B cell (primary cell): ENCODE measurements at regions not wholly inside any gene's neighbourhood (a gene's known extent, or its start where the extent isn't known, plus 50 kb on each side); places are given as distances from the start of the nearest gene placed in this dataset.

Source experiments
- ATAC-seq: fragments of 200-7000 bp; cut with Tn5 transposase; one replicate; pipeline ENCODE4 v1.10.0; 2021; ENCODE audit warnings: low read depth, mild to moderate bottlenecking, moderate number of reproducible peaks, moderate library complexity
- CTCF ChIA-PET: fragments of 350-600 bp; sonication (Branson Sonifier 250); formaldehyde crosslinking; loops from one replicate; lab custom pipeline; 2021; ENCODE audit warnings: antibody characterized with exemption, inconsistent platforms; lab: Charles Lee
- POLR2A ChIA-PET: fragments of 350-600 bp; sonication (Branson Sonifier 250); formaldehyde crosslinking; loops from one replicate; lab custom pipeline; 2021; ENCODE audit warnings: antibody characterized with exemption; lab: Charles Lee
- DNase-seq: peaks from one replicate; pipeline ENCODE4 v3.0.0; 2013
- H2AFZ ChIP-seq: 2 replicates; pipeline ENCODE4 v1.6.1; 2012; ENCODE audit warnings: mild to moderate bottlenecking, low read depth, low read length; ENCODE audit not compliant: insufficient read depth, poor library complexity, severe bottlenecking
- H3K27ac ChIP-seq, 2 donors: 1 replicate in 1 of 2; 2 replicates in 1 of 2; pipeline ENCODE4 v1.5.1; 2012 to 2013; ENCODE audit warnings: low read length in 2 of 2, mild to moderate bottlenecking in 2 of 2, moderate library complexity in 1 of 2
- H3K27me3 ChIP-seq, 4 experiments: fragments of 200-600 bp in 1 of 4; sonication (generic) in 1 of 4; replicated peaks in 1 of 4; 1 replicate in 2 of 4; 2 replicates in 2 of 4; pipeline versions ENCODE4 v1.6.1 to v1.7.0; 2013 to 2016; ENCODE audit warnings: low read length in 3 of 4, mild to moderate bottlenecking in 2 of 4, mixed read lengths in 1 of 4, moderate library complexity in 1 of 4; ENCODE audit not compliant: insufficient read depth in 4 of 4, control insufficient read depth in 3 of 4; ENCODE audit errors: control extremely low read depth in 1 of 4
- H3K36me3 ChIP-seq, 2 experiments: replicated peaks in 1 of 2; 1 replicate in 1 of 2; 2 replicates in 1 of 2; pipeline versions ENCODE4 v1.6.1 to v1.7.1; 2013; ENCODE audit warnings: low read length in 1 of 2; ENCODE audit not compliant: insufficient read depth in 2 of 2, control insufficient read depth in 1 of 2; ENCODE audit errors: control extremely low read depth in 1 of 2, extremely low read depth in 1 of 2
- H3K4me1 ChIP-seq, 2 donors: fragments of 200-600 bp in 1 of 2; sonication (generic) in 1 of 2; 1 replicate in 1 of 2; 2 replicates in 1 of 2; pipeline versions ENCODE4 v1.5.1 to v1.6.1; 2013 to 2017; ENCODE audit warnings: low read length in 2 of 2; ENCODE audit not compliant: control insufficient read depth in 2 of 2, insufficient read depth in 2 of 2
- H3K4me2 ChIP-seq: replicated peaks from 2 replicates; pipeline ENCODE3; 2012; ENCODE audit warnings: mild to moderate bottlenecking, low read depth, low read length; ENCODE audit not compliant: poor library complexity, severe bottlenecking
- H3K4me3 ChIP-seq, 5 experiments: fragments of 200-600 bp in 1 of 5; sonication (generic) in 1 of 5; 1 replicate in 3 of 5; 2 replicates in 2 of 5; pipeline versions ENCODE4 v1.5.1 to v1.7.0; 2011 to 2016; ENCODE audit warnings: low read length in 4 of 5, mild to moderate bottlenecking in 4 of 5, low read depth in 2 of 5, control low read depth in 1 of 5, moderate library complexity in 1 of 5; ENCODE audit not compliant: insufficient read depth in 1 of 5; ENCODE audit errors: control extremely low read depth in 1 of 5, extremely low read depth in 1 of 5
- H3K79me2 ChIP-seq: fragments of 200-600 bp; sonication (generic); one replicate; pipeline ENCODE4 v1.6.0; 2016; ENCODE audit warnings: low read length; ENCODE audit not compliant: control insufficient read depth, insufficient read depth
- H3K9ac ChIP-seq: fragments of 200-600 bp; sonication (generic); 2 replicates; pipeline ENCODE4 v1.6.1; 2017; ENCODE audit warnings: mild to moderate bottlenecking, low read length, moderate library complexity
- H3K9me3 ChIP-seq, 3 donors: one replicate each; pipeline versions ENCODE4 v1.6.1 to v1.7.1; 2013; ENCODE audit warnings: low read length in 2 of 3; ENCODE audit not compliant: control insufficient read depth in 2 of 3, insufficient read depth in 1 of 3; ENCODE audit errors: control extremely low read depth in 1 of 3
- H4K20me1 ChIP-seq: 2 replicates; pipeline ENCODE4 v1.6.0; 2012; ENCODE audit warnings: mild to moderate bottlenecking, low read length; ENCODE audit not compliant: insufficient read depth, control insufficient read depth, poor library complexity, severe bottlenecking
- H3K27ac Mint-ChIP-seq: one replicate; pipeline ENCODE4 v1.8.0; 2021; ENCODE audit warnings: mixed read lengths
- H3K27me3 Mint-ChIP-seq: one replicate; pipeline ENCODE4 v1.8.0; 2021; ENCODE audit warnings: mixed read lengths
- H3K4me1 Mint-ChIP-seq: one replicate; pipeline ENCODE4 v1.8.0; 2021; ENCODE audit warnings: mixed read lengths
- H3K4me3 Mint-ChIP-seq: one replicate; pipeline ENCODE4 v1.8.0; 2021; ENCODE audit warnings: mixed read lengths
- H3K9me3 Mint-ChIP-seq: one replicate; pipeline ENCODE4 v1.8.0; 2022; ENCODE audit warnings: mixed read lengths; ENCODE audit not compliant: insufficient read depth
- EZH2 ChIP-seq: IDR thresholded peaks from 2 replicates; pipeline ENCODE4 v1.6.1; 2012; ENCODE audit warnings: borderline replicate concordance, low read depth, mild to moderate bottlenecking, moderate library complexity, low read length; ENCODE audit not compliant: insufficient read depth, poor library complexity, severe bottlenecking
- WGBS: methylation state at CpG from one replicate; pipeline ENCODE4 v1.1.5; 2013; ENCODE audit warnings: missing lambda C conversion rate; ENCODE audit not compliant: insufficient coverage; 5-methylcytosine and 5-hydroxymethylcytosine counted together
- intact Hi-C: fragments of 100-400 bp; cut with micrococcal nuclease; formaldehyde crosslinking; loops from one replicate; pipeline ENCODE4 v1.10.0; 2022
- TF ChIP-seq, protein P1 (sequence below): fragments of 200-600 bp; IDR thresholded peaks from one replicate; pipeline ENCODE4 v1.8.0; 2022; ENCODE audit warnings: antibody characterized with exemption, mild to moderate bottlenecking

DNA sequence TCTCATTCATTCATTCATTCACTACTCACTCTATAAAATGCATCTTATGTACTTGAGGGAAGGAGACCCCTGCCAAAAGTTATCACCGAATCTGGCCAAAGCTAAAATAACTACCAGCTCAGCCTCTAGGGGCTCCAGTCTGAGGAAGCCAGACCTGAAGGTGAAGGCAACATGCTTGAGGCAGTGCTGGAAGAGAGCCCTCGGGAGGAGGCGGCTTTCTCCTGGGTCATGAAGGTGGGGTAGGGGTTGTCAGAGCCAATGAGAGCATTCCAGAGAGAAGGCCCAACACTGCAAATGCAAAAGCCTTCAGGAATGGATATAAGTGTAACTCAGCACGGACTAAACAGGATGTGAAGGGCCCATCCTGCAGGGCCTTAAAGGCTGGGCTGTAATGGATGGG lies 62.4 kb downstream of the GSC start:
- H3K4me1 Mint-ChIP-seq = no peaks in the 10 kb centered on the region

DNA sequence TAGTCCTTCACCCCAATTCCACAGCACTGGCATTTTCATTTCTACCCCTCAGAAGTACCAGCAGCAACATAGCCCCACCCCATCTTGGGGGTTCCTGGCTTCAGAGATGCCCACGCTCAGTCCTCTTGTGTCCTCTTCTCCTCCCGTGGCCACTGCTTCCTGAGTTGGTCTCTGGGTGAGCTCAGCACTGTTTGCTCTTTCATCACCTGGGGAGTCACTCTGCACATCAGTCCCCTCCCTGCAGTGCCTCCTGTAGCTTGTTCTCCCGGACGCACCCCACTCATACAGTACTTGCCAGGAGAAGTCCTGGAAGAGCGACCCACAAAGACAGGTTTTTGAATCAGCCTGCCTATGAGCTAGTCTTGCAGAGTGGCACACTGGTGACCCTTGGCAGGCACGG lies 63.8 kb downstream of the GSC start:
- TF ChIP-seq EZH2 = no peak
- TF ChIP-seq, protein P1, sequence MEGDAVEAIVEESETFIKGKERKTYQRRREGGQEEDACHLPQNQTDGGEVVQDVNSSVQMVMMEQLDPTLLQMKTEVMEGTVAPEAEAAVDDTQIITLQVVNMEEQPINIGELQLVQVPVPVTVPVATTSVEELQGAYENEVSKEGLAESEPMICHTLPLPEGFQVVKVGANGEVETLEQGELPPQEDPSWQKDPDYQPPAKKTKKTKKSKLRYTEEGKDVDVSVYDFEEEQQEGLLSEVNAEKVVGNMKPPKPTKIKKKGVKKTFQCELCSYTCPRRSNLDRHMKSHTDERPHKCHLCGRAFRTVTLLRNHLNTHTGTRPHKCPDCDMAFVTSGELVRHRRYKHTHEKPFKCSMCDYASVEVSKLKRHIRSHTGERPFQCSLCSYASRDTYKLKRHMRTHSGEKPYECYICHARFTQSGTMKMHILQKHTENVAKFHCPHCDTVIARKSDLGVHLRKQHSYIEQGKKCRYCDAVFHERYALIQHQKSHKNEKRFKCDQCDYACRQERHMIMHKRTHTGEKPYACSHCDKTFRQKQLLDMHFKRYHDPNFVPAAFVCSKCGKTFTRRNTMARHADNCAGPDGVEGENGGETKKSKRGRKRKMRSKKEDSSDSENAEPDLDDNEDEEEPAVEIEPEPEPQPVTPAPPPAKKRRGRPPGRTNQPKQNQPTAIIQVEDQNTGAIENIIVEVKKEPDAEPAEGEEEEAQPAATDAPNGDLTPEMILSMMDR = no peak
- Mint-ChIP-seq H3K27ac (no peak overlapping the region), H3K4me1 (no peaks in the 10 kb centered on the region), H3K9me3 (no peaks in the 10 kb centered on the region), H3K27me3 (peaks cover 19% of the 10 kb centered on the region), H3K4me3 (no peak overlapping the region)
- Histone ChIP-seq H3K27ac (no peak overlapping the region), H3K9me3 (peaks cover 0 to 2% (median 0%) of the 10 kb centered on the region in 3 donors), H3K9ac (no peak overlapping the region), H3K4me3 (no peak overlapping the region), H3K4me2 (no peak overlapping the region), H4K20me1 (no peaks in the 10 kb centered on the region), H2AFZ (no peak overlapping the region), H3K27me3 (peaks cover 0 to 5% (median 0%) of the 10 kb centered on the region in 4 experiments), H3K4me1 (no peaks in the 10 kb centered on the region), H3K36me3 (no peaks in the 10 kb centered on the region), H3K79me2 (no peaks in the 10 kb centered on the region)
- intact Hi-C loops = no loop called here
- ATAC-seq = no peak
- WGBS = 68% methylated on average over 6 of the region's 6 CpGs
- CTCF ChIA-PET = no interaction called here
- no peak for DNase-seq
- POLR2A ChIA-PET = no interaction called here

More for the DNA sequence above, 62.4 kb downstream of the GSC start:
- whole genome bisulfite sequencing = 45% methylated on average over 3 of the region's 4 CpGs
- Histone ChIP-seq H3K4me1 (no peaks in the 10 kb centered on the region), H3K36me3 (no peaks in the 10 kb centered on the region), H3K4me3 (no peak overlapping the region), H3K9me3 (peaks cover 0 to 2% (median 0%) of the 10 kb centered on the region in 3 donors), H3K9ac (no peak overlapping the region), H2AFZ (no peak overlapping the region), H3K4me2 (no peak overlapping the region), H3K27me3 (peaks cover 0 to 5% (median 0%) of the 10 kb centered on the region in 4 experiments), H3K27ac (no peak overlapping the region), H4K20me1 (no peaks in the 10 kb centered on the region), H3K79me2 (no peaks in the 10 kb centered on the region)
- DNase-seq (no peak), ATAC-seq (no peak)
- TF ChIP-seq, protein P1 = no peak
- TF ChIP-seq EZH2 = no peak
- Mint-ChIP-seq H3K9me3 (no peaks in the 10 kb centered on the region), H3K4me3 (no peak overlapping the region), H3K27ac (no peak overlapping the region), H3K27me3 (peaks cover 19% of the 10 kb centered on the region)
- CTCF ChIA-PET = no interaction called here
- intact Hi-C loops = no loop called here
- POLR2A ChIA-PET = no interaction called here
